H1 (cell line): ENCODE measurements at regions not wholly inside any gene's neighbourhood (a gene's known extent, or its start where the extent isn't known, plus 50 kb on each side); places are given as distances from the start of the nearest gene placed in this dataset.

Source experiments
- TF ChIP-seq, protein P1 (sequence below): fragments of 300-600 bp; sonication (generic); IDR thresholded peaks from 2 replicates; pipeline ENCODE4 v1.7.1; 2012; ENCODE audit warnings: low read length, moderate library complexity, mild to moderate bottlenecking, inconsistent platforms; ENCODE audit not compliant: insufficient replicate concordance

DNA sequence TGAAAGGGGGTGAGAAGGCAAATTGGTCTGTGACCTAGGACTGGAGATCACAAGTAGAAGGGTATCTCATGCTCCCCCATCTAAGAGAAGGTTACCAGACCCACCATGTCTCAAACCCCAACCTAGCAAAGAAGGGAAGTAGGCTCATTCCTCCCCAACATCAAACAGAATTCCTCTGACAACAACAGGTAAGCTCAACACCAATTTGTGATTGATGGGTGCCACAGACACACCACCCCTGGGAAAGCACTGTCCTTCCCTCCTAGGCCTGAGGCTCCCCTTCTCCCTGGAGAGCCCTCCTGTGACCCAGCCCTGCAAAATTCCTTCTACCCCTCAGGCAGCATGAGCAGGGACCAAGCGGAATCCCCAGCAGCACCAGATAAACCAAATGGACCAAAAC is 154.3 kb downstream of the BUD13 start (continued):
- TF ChIP-seq, protein P1, sequence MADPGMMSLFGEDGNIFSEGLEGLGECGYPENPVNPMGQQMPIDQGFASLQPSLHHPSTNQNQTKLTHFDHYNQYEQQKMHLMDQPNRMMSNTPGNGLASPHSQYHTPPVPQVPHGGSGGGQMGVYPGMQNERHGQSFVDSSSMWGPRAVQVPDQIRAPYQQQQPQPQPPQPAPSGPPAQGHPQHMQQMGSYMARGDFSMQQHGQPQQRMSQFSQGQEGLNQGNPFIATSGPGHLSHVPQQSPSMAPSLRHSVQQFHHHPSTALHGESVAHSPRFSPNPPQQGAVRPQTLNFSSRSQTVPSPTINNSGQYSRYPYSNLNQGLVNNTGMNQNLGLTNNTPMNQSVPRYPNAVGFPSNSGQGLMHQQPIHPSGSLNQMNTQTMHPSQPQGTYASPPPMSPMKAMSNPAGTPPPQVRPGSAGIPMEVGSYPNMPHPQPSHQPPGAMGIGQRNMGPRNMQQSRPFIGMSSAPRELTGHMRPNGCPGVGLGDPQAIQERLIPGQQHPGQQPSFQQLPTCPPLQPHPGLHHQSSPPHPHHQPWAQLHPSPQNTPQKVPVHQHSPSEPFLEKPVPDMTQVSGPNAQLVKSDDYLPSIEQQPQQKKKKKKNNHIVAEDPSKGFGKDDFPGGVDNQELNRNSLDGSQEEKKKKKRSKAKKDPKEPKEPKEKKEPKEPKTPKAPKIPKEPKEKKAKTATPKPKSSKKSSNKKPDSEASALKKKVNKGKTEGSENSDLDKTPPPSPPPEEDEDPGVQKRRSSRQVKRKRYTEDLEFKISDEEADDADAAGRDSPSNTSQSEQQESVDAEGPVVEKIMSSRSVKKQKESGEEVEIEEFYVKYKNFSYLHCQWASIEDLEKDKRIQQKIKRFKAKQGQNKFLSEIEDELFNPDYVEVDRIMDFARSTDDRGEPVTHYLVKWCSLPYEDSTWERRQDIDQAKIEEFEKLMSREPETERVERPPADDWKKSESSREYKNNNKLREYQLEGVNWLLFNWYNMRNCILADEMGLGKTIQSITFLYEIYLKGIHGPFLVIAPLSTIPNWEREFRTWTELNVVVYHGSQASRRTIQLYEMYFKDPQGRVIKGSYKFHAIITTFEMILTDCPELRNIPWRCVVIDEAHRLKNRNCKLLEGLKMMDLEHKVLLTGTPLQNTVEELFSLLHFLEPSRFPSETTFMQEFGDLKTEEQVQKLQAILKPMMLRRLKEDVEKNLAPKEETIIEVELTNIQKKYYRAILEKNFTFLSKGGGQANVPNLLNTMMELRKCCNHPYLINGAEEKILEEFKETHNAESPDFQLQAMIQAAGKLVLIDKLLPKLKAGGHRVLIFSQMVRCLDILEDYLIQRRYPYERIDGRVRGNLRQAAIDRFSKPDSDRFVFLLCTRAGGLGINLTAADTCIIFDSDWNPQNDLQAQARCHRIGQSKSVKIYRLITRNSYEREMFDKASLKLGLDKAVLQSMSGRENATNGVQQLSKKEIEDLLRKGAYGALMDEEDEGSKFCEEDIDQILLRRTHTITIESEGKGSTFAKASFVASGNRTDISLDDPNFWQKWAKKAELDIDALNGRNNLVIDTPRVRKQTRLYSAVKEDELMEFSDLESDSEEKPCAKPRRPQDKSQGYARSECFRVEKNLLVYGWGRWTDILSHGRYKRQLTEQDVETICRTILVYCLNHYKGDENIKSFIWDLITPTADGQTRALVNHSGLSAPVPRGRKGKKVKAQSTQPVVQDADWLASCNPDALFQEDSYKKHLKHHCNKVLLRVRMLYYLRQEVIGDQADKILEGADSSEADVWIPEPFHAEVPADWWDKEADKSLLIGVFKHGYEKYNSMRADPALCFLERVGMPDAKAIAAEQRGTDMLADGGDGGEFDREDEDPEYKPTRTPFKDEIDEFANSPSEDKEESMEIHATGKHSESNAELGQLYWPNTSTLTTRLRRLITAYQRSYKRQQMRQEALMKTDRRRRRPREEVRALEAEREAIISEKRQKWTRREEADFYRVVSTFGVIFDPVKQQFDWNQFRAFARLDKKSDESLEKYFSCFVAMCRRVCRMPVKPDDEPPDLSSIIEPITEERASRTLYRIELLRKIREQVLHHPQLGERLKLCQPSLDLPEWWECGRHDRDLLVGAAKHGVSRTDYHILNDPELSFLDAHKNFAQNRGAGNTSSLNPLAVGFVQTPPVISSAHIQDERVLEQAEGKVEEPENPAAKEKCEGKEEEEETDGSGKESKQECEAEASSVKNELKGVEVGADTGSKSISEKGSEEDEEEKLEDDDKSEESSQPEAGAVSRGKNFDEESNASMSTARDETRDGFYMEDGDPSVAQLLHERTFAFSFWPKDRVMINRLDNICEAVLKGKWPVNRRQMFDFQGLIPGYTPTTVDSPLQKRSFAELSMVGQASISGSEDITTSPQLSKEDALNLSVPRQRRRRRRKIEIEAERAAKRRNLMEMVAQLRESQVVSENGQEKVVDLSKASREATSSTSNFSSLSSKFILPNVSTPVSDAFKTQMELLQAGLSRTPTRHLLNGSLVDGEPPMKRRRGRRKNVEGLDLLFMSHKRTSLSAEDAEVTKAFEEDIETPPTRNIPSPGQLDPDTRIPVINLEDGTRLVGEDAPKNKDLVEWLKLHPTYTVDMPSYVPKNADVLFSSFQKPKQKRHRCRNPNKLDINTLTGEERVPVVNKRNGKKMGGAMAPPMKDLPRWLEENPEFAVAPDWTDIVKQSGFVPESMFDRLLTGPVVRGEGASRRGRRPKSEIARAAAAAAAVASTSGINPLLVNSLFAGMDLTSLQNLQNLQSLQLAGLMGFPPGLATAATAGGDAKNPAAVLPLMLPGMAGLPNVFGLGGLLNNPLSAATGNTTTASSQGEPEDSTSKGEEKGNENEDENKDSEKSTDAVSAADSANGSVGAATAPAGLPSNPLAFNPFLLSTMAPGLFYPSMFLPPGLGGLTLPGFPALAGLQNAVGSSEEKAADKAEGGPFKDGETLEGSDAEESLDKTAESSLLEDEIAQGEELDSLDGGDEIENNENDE = no peak
